UCSD-AML1 (cell line): ENCODE measurements at regions not wholly inside any gene's neighbourhood (a gene's known extent, or its start where the extent isn't known, plus 50 kb on each side); places are given as distances from the start of the nearest gene placed in this dataset.
"Not testable (repeated sequence)": the region's sequence is repeated elsewhere in the genome, so short reads cannot be mapped to it uniquely, and the experiment has no call there.

ENCODE experiments used
- DNase-seq: peaks from one replicate; lab custom pipeline; 2025; ENCODE audit not compliant: unreplicated experiment; lab: John Stamatoyannopoulos, UW

GRCh38 chr1:22196041-22196440 is 53.1 kb upstream of the WNT4 start:
- DNase-seq: no peak

- no peak for DNase-seq
Measured at GRCh38 chr1:22196641-22197040, 53.7 kb upstream of the WNT4 start.

GRCh38 chr1:22197644-22198043 is 54.7 kb upstream of the WNT4 start:
- no peak for DNase-seq

- DNase-seq: no peak
Measured at GRCh38 chr1:22201023-22201422, 58.1 kb upstream of the WNT4 start.

GRCh38 chr1:22203335-22203734 is 60.4 kb upstream of the WNT4 start:
- no peak for DNase-seq

- no peak for DNase-seq
Measured at GRCh38 chr1:22204057-22204840, 61.4 kb upstream of the WNT4 start.

GRCh38 chr1:22204989-22205913 is 62.4 kb upstream of the WNT4 start:
- no peak for DNase-seq

GRCh38 chr1:22206551-22207125 is 63.7 kb upstream of the WNT4 start:
- no peak for DNase-seq

- no peak for DNase-seq
Measured at GRCh38 chr1:22207511-22208267, 64.8 kb upstream of the WNT4 start.

- no peak for DNase-seq
Measured at GRCh38 chr1:22208268-22208972, 65.5 kb upstream of the WNT4 start.

GRCh38 chr1:22208973-22209378 is 66.1 kb upstream of the WNT4 start:
- no peak for DNase-seq

- DNase-seq: no peak
Measured at GRCh38 chr1:22210176-22210575, 67.3 kb upstream of the WNT4 start.

- no peak for DNase-seq
Measured at GRCh38 chr1:22210636-22211035, 67.7 kb upstream of the WNT4 start.

GRCh38 chr1:22211459-22211858 is 68.6 kb upstream of the WNT4 start:
- DNase-seq: not testable (repeated sequence)

- DNase-seq: no peak
Measured at GRCh38 chr1:22212400-22213233, 69.7 kb upstream of the WNT4 start.

- DNase-seq: no peak
Measured at GRCh38 chr1:22216210-22216883, 73.5 kb upstream of the WNT4 start.

GRCh38 chr1:22216966-22217365 is 74.1 kb upstream of the WNT4 start:
- no peak for DNase-seq

- DNase-seq: no peak
Measured at GRCh38 chr1:22217811-22218460, 75.0 kb upstream of the WNT4 start.
